IMR-90 (cell line): ENCODE measurements at regions not wholly inside any gene's neighbourhood (a gene's known extent, or its start where the extent isn't known, plus 50 kb on each side); places are given as distances from the start of the nearest gene placed in this dataset.

Experiments used
- ATAC-seq: fragments of 200-7000 bp; cut with Tn5 transposase; 2 replicates; pipeline ENCODE4 v1.9.1; 2020; ENCODE audit warnings: low read depth, mild to moderate bottlenecking, moderate library complexity
- BruUV-seq: library from RNA; stranded (reverse); fragments of 400-500 nt; replicated peaks from 2 replicates; lab custom pipeline; 2021; lab: Mats Ljungman, UMichigan
- CTCF ChIA-PET: fragments of 300-600 bp; formaldehyde crosslinking; extraction: SDS; loops from one replicate; lab custom pipeline; 2021; ENCODE audit warnings: antibody characterized with exemption; lab: Yijun Ruan, JAX
- POLR2A ChIA-PET: fragments of 300-600 bp; sonication (Branson Sonifier 250); formaldehyde crosslinking; loops from one replicate; lab custom pipeline; 2022; ENCODE audit warnings: antibody characterized with exemption; ENCODE audit not compliant: unreplicated experiment; lab: Charles Lee
- DNase-seq: peaks from one replicate; pipeline ENCODE4 v3.0.0; 2013
- H2AFZ ChIP-seq: replicated peaks from 2 replicates; pipeline ENCODE3; 2013; ENCODE audit warnings: low read length, mild to moderate bottlenecking; ENCODE audit not compliant: poor library complexity
- H2AK5ac ChIP-seq: 2 replicates; pipeline ENCODE4 v1.6.1; 2013; ENCODE audit warnings: low read depth, low read length, inconsistent platforms
- H2AK9ac ChIP-seq: replicated peaks from 2 replicates; pipeline ENCODE3; 2013; ENCODE audit warnings: mild to moderate bottlenecking, low read depth, low read length, moderate library complexity; ENCODE audit not compliant: poor library complexity
- H2BK120ac ChIP-seq: 2 replicates; pipeline ENCODE4 v1.6.1; 2013; ENCODE audit warnings: low read depth, low read length, inconsistent platforms
- H2BK15ac ChIP-seq: 3 replicates; pipeline ENCODE4 v1.6.1; 2013; ENCODE audit warnings: low read depth, low read length, inconsistent platforms
- H2BK20ac ChIP-seq: 2 replicates; pipeline ENCODE4 v1.6.1; 2013; ENCODE audit warnings: low read depth, mild to moderate bottlenecking, inconsistent platforms, low read length, moderate library complexity
- H2BK5ac ChIP-seq: 2 replicates; pipeline ENCODE4 v1.6.1; 2013; ENCODE audit warnings: mild to moderate bottlenecking, low read depth, low read length, inconsistent platforms; ENCODE audit not compliant: poor library complexity, severe bottlenecking
- H3K14ac ChIP-seq: replicated peaks from 2 replicates; pipeline ENCODE4 v1.6.1; 2013; ENCODE audit warnings: low read depth, low read length, inconsistent platforms
- H3K18ac ChIP-seq: 2 replicates; pipeline ENCODE4 v1.6.1; 2013; ENCODE audit warnings: low read depth, low read length, control low read depth
- H3K23ac ChIP-seq: 2 replicates; pipeline ENCODE4 v1.6.1; 2013; ENCODE audit warnings: low read depth, low read length, inconsistent platforms
- H3K27ac ChIP-seq: 2 replicates; pipeline ENCODE4 v1.5.1; 2013; ENCODE audit warnings: mild to moderate bottlenecking, control low read depth, low read length; ENCODE audit not compliant: insufficient read depth
- H3K27me3 ChIP-seq: 2 replicates; pipeline ENCODE4 v1.6.1; 2013; ENCODE audit warnings: low read length; ENCODE audit not compliant: control insufficient read depth, insufficient read depth
- H3K36me3 ChIP-seq: 2 replicates; pipeline ENCODE4 v1.6.1; 2013; ENCODE audit warnings: low read length, mixed read lengths; ENCODE audit not compliant: control insufficient read depth, insufficient read depth
- H3K4ac ChIP-seq: 2 replicates; pipeline ENCODE4 v1.6.1; 2013; ENCODE audit warnings: low read depth, low read length, inconsistent platforms
- H3K4me1 ChIP-seq: 2 replicates; pipeline ENCODE4 v1.6.1; 2013; ENCODE audit warnings: low read length, mixed read lengths; ENCODE audit not compliant: control insufficient read depth, insufficient read depth
- H3K4me2 ChIP-seq: 2 replicates; pipeline ENCODE4 v1.6.1; 2013; ENCODE audit warnings: low read depth, mild to moderate bottlenecking, control low read depth, low read length, moderate library complexity
- H3K4me3 ChIP-seq: 2 replicates; pipeline ENCODE4 v1.5.1; 2013; ENCODE audit warnings: low read depth, mild to moderate bottlenecking, control low read depth, low read length, moderate library complexity; ENCODE audit not compliant: insufficient read depth
- H3K56ac ChIP-seq: 2 replicates; pipeline ENCODE4 v1.6.1; 2013; ENCODE audit warnings: low read length, inconsistent platforms; ENCODE audit not compliant: insufficient read depth; ENCODE audit errors: extremely low read depth
- H3K79me1 ChIP-seq, 2 experiments: 2 replicates each; pipeline ENCODE4 v1.6.1; 2013; ENCODE audit warnings: low read length in 2 of 2, inconsistent platforms in 1 of 2, low read depth in 1 of 2
- H3K9ac ChIP-seq: 2 replicates; pipeline ENCODE4 v1.6.1; 2013; ENCODE audit warnings: low read depth, low read length, control low read depth
- H3K9me1 ChIP-seq: 2 replicates; pipeline ENCODE4 v1.6.1; 2013; ENCODE audit warnings: low read length, inconsistent platforms; ENCODE audit not compliant: insufficient read depth
- H3K9me3 ChIP-seq: 2 replicates; pipeline ENCODE4 v1.6.1; 2013; ENCODE audit warnings: low read length; ENCODE audit not compliant: control insufficient read depth, insufficient read depth
- H4K20me1 ChIP-seq: 2 replicates; pipeline ENCODE4 v1.6.1; 2013; ENCODE audit warnings: low read length, inconsistent platforms; ENCODE audit not compliant: insufficient read depth
- H4K5ac ChIP-seq: 2 replicates; pipeline ENCODE4 v1.6.1; 2013; ENCODE audit warnings: mild to moderate bottlenecking, low read depth, low read length, control low read depth
- H4K8ac ChIP-seq, 2 experiments: 2 replicates each; pipeline ENCODE4 v1.6.1; 2013; ENCODE audit warnings: low read depth in 2 of 2, low read length in 2 of 2, control low read depth in 1 of 2, inconsistent platforms in 1 of 2
- H4K91ac ChIP-seq: 2 replicates; pipeline ENCODE4 v1.6.1; 2013; ENCODE audit warnings: low read depth, low read length, inconsistent platforms; ENCODE audit not compliant: insufficient read depth
- NFE2L2 ChIP-seq: fragments of 150-350 bp; IDR thresholded peaks from 2 replicates; pipeline ENCODE4 v1.6.1; 2016; ENCODE audit warnings: low read depth, mild to moderate bottlenecking, low read length
- WGBS, 2 experiments: methylation state at CpG; one replicate each; pipeline versions ENCODE4 v1.1.5 to v1.1.7; 2013; ENCODE audit warnings: missing lambda C conversion rate in 2 of 2; ENCODE audit not compliant: insufficient read length in 1 of 2; ENCODE audit errors: extremely low coverage in 2 of 2; 5-methylcytosine and 5-hydroxymethylcytosine counted together
- dilution Hi-C: fragments of 300-500 bp; cut with HindIII; formaldehyde crosslinking; loops from one replicate; pipeline ENCODE4 v1.14.3; 2018; ENCODE audit warnings: low sequenced_read_pairs; ENCODE audit not compliant: unreplicated experiment
- in situ Hi-C: fragments of 300-500 bp; cut with MboI; formaldehyde crosslinking; loops from 3 replicates; pipeline ENCODE4 v1.14.3; 2019; ENCODE audit warnings: low sequenced_read_pairs, inconsistent platforms, mixed read lengths
- intact Hi-C: fragments of 100-400 bp; cut with micrococcal nuclease; formaldehyde crosslinking; loops from 2 replicates; pipeline ENCODE4 v1.10.0; 2022

- Histone ChIP-seq H2BK120ac (no peak overlapping the region), H2BK5ac (no peak overlapping the region), H3K56ac (no peak overlapping the region), H3K79me1 (no peaks in the 10 kb centered on the region; a peak in 1 of 4 replicates), H4K20me1 (no peaks in the 10 kb centered on the region), H3K18ac (no peak overlapping the region), H3K27ac (no peak overlapping the region), H2AK5ac (no peak overlapping the region), H3K4ac (no peak overlapping the region), H3K9me3 (no peaks in the 10 kb centered on the region), H3K4me1 (peaks cover 1% of the 10 kb centered on the region), H3K23ac (no peak overlapping the region), H3K4me3 (no peak overlapping the region), H4K5ac (no peak overlapping the region), H3K9ac (no peak overlapping the region), H2AFZ (no peak overlapping the region), H2BK15ac (no peak overlapping the region), H4K8ac (no peak overlapping the region), H3K9me1 (peaks cover 3% of the 10 kb centered on the region), H3K27me3 (no peaks in the 10 kb centered on the region), H2BK20ac (no peak overlapping the region), H3K36me3 (no peaks in the 10 kb centered on the region), H3K14ac (no peak overlapping the region), H3K4me2 (no peak overlapping the region), H2AK9ac (no peak overlapping the region), H4K91ac (no peak overlapping the region)
- TF ChIP-seq NFE2L2: no peak
- intact Hi-C loops (no loop called here), dilution Hi-C loops (no loop called here), in situ Hi-C loops (no loop called here)
- no TSS peak for BruUV-seq
- ATAC-seq (no peak), DNase-seq (no peak)
- no CpG with 5 or more reads among the region's 3 CpGs for WGBS, 2 experiments
- ChIA-PET CTCF (no interaction called here), POLR2A (no interaction called here)
These were observed 81.4 kb upstream of the CNIH3 start for GRCh38 chr1:224534731-224535130.
